H9 (cell line): ENCODE measurements at regions not wholly inside any gene's neighbourhood (a gene's known extent, or its start where the extent isn't known, plus 50 kb on each side); places are given as distances from the start of the nearest gene placed in this dataset.

ENCODE experiments used
- DNase-seq: peaks from one replicate; pipeline ENCODE4 v3.0.0-alpha.2; 2017
- H2AFZ ChIP-seq: one replicate; pipeline ENCODE4 v1.6.1; 2013; ENCODE audit warnings: mild to moderate bottlenecking, low read length, control low read depth, moderate library complexity
- H2AK5ac ChIP-seq: 2 replicates; pipeline ENCODE4 v1.6.1; 2013; ENCODE audit warnings: low read length, control low read depth, mixed read lengths; ENCODE audit not compliant: insufficient read length
- H2BK120ac ChIP-seq: one replicate; pipeline ENCODE4 v1.6.1; 2013; ENCODE audit warnings: low read depth, mild to moderate bottlenecking, low read length, control low read depth, inconsistent platforms; ENCODE audit not compliant: poor library complexity, severe bottlenecking
- H2BK12ac ChIP-seq: 2 replicates; pipeline ENCODE4 v1.6.1; 2013; ENCODE audit warnings: low read length, control low read depth, mixed read lengths, low read depth; ENCODE audit not compliant: insufficient read length
- H2BK15ac ChIP-seq: 2 replicates; pipeline ENCODE4 v1.6.1; 2013; ENCODE audit warnings: low read depth, low read length, control low read depth
- H2BK20ac ChIP-seq: one replicate; pipeline ENCODE4 v1.6.1; 2013; ENCODE audit warnings: low read depth, mild to moderate bottlenecking, low read length, control low read depth, inconsistent platforms; ENCODE audit not compliant: poor library complexity, severe bottlenecking
- H2BK5ac ChIP-seq: 2 replicates; pipeline ENCODE4 v1.6.1; 2013; ENCODE audit warnings: low read length, control low read depth, mixed read lengths; ENCODE audit not compliant: insufficient read length
- H3K14ac ChIP-seq: 2 replicates; pipeline ENCODE4 v1.6.1; 2013; ENCODE audit warnings: low read length, control low read depth; ENCODE audit not compliant: insufficient read depth
- H3K18ac ChIP-seq: 2 replicates; pipeline ENCODE4 v1.6.1; 2013; ENCODE audit warnings: low read depth, mild to moderate bottlenecking, mixed read lengths, low read length, control low read depth; ENCODE audit not compliant: insufficient read length
- H3K23ac ChIP-seq: 2 replicates; pipeline ENCODE4 v1.6.1; 2013; ENCODE audit warnings: low read length, control low read depth, mixed read lengths, low read depth; ENCODE audit not compliant: insufficient read length
- H3K23me2 ChIP-seq: 2 replicates; pipeline ENCODE4 v1.6.1; 2013; ENCODE audit warnings: low read depth, mild to moderate bottlenecking, mixed read lengths, low read length, control low read depth; ENCODE audit not compliant: insufficient read length, poor library complexity, severe bottlenecking
- H3K27ac ChIP-seq: 2 replicates; pipeline ENCODE4 v1.5.1; 2013; ENCODE audit warnings: low read length, control low read depth, mixed read lengths, low read depth; ENCODE audit not compliant: insufficient read length
- H3K27me3 ChIP-seq: 2 replicates; pipeline ENCODE4 v1.6.1; 2013; ENCODE audit warnings: low read length, control low read depth, inconsistent platforms; ENCODE audit not compliant: insufficient read depth
- H3K4ac ChIP-seq: 2 replicates; pipeline ENCODE4 v1.6.1; 2013; ENCODE audit warnings: low read depth, mild to moderate bottlenecking, control low read depth, inconsistent platforms, low read length, moderate library complexity
- H3K4me1 ChIP-seq: 2 replicates; pipeline ENCODE4 v1.6.1; 2013; ENCODE audit warnings: low read length, control low read depth, inconsistent platforms; ENCODE audit not compliant: insufficient read depth
- H3K4me2 ChIP-seq: 2 replicates; pipeline ENCODE4 v1.6.1; 2013; ENCODE audit warnings: low read length, control low read depth, mixed read lengths; ENCODE audit not compliant: insufficient read length, insufficient read depth
- H3K56ac ChIP-seq: 2 replicates; pipeline ENCODE4 v1.6.1; 2013; ENCODE audit warnings: low read depth, mild to moderate bottlenecking, mixed read lengths, low read length, control low read depth; ENCODE audit not compliant: insufficient read length
- H3K79me1 ChIP-seq: 2 replicates; pipeline ENCODE4 v1.6.1; 2013; ENCODE audit warnings: low read depth, mild to moderate bottlenecking, moderate library complexity, low read length, control low read depth, inconsistent platforms; ENCODE audit not compliant: insufficient read depth, poor library complexity, severe bottlenecking
- H3K79me2 ChIP-seq: 2 replicates; pipeline ENCODE4 v1.6.1; 2013; ENCODE audit warnings: low read length, control low read depth, inconsistent platforms; ENCODE audit not compliant: insufficient read depth
- H3K9ac ChIP-seq: 2 replicates; pipeline ENCODE4 v1.6.1; 2013; ENCODE audit warnings: low read length, control low read depth, mixed read lengths; ENCODE audit not compliant: insufficient read length; ENCODE audit errors: extremely low read depth
- H3K9me3 ChIP-seq: one replicate; pipeline ENCODE4 v1.6.1; 2013; ENCODE audit warnings: low read depth, low read length, inconsistent platforms; ENCODE audit not compliant: control insufficient read depth
- H3T11ph ChIP-seq: one replicate; pipeline ENCODE4 v1.6.1; 2013; ENCODE audit warnings: mild to moderate bottlenecking, low read length, control low read depth, inconsistent platforms
- H4K20me1 ChIP-seq: one replicate; pipeline ENCODE4 v1.6.1; 2013; ENCODE audit not compliant: control insufficient read depth, insufficient read length, insufficient read depth
- H4K5ac ChIP-seq: 2 replicates; pipeline ENCODE4 v1.6.1; 2013; ENCODE audit warnings: low read depth, mild to moderate bottlenecking, mixed read lengths, low read length, control low read depth; ENCODE audit not compliant: insufficient read length
- H4K8ac ChIP-seq: replicated peaks from 2 replicates; pipeline ENCODE4 v1.6.1; 2013; ENCODE audit warnings: low read length, control low read depth, mixed read lengths, low read depth; ENCODE audit not compliant: insufficient read length
- H4K91ac ChIP-seq: 2 replicates; pipeline ENCODE4 v1.6.1; 2013; ENCODE audit warnings: low read depth, mild to moderate bottlenecking, moderate library complexity, mixed read lengths, low read length, control low read depth; ENCODE audit not compliant: insufficient read length
- H3K27ac Mint-ChIP-seq, 3 experiments: 2 replicates in 2 of 3; 3 replicates in 1 of 3; pipeline ENCODE4 v1.8.0; 2020 to 2021; ENCODE audit warnings: mixed read lengths in 3 of 3, mild to moderate bottlenecking in 1 of 3, moderate library complexity in 1 of 3
- H3K27me3 Mint-ChIP-seq: 2 replicates; pipeline ENCODE4 v1.8.0; 2021; ENCODE audit warnings: low read depth, mild to moderate bottlenecking, moderate library complexity, mixed read lengths
- H3K36me3 Mint-ChIP-seq, 3 experiments: 2 replicates in 2 of 3; 3 replicates in 1 of 3; pipeline ENCODE4 v1.8.0; 2020 to 2021; ENCODE audit warnings: low read depth in 3 of 3, mixed read lengths in 3 of 3; ENCODE audit not compliant: insufficient read depth in 1 of 3
- H3K4me1 Mint-ChIP-seq, 2 experiments: 2 replicates each; pipeline ENCODE4 v1.8.0; 2020; ENCODE audit warnings: mixed read lengths in 2 of 2
- H3K4me3 Mint-ChIP-seq, 2 experiments: 2 replicates in 1 of 2; 3 replicates in 1 of 2; pipeline ENCODE4 v1.8.0; 2020 to 2021; ENCODE audit warnings: mild to moderate bottlenecking in 2 of 2, mixed read lengths in 2 of 2, moderate library complexity in 1 of 2
- H3K9me3 Mint-ChIP-seq, 2 experiments: 2 replicates in 1 of 2; 3 replicates in 1 of 2; pipeline ENCODE4 v1.8.0; 2020; ENCODE audit warnings: mild to moderate bottlenecking in 2 of 2, mixed read lengths in 2 of 2, moderate library complexity in 1 of 2
- CTCF ChIP-seq: fragments of 200-600 bp; sonication (generic); conservative IDR thresholded peaks from 3 replicates; pipeline ENCODE4 v1.8.0; 2021; ENCODE audit warnings: antibody characterized with exemption, mild to moderate bottlenecking
- WGBS: extraction: QIAGEN DNeasy Blood & Tissue Kit; methylation state at CpG from one replicate; pipeline ENCODE4 v1.1.7; 2013; ENCODE audit warnings: missing lambda C conversion rate, low lambda C conversion rate, mixed read lengths; ENCODE audit not compliant: insufficient read length; ENCODE audit errors: extremely low coverage; 5-methylcytosine and 5-hydroxymethylcytosine counted together

DNA sequence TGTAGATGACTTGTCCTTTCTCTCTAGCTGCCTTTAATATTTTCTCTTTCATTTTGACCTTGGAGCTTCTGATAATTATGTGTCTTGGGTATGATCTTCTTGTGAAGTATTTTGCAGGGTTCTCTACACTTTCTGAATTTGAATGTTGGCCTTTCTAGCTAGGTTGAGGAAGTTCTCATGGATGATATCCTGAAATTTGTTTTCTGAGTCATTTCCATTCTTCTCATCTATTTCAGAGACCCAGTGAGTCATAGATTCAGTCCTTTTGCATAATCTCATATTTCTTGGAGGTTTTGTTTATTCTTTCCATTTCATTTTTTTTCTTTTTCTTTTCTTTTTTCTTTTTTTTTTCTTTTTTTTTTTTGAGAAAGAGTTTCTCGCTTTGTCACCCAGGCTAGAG lies 585.7 kb upstream of the PABPC4L start:
- H3K27me3 Mint-ChIP-seq, result no peaks in the 10 kb centered on the region
- no peaks in the 10 kb centered on the region for H3K4me1 Mint-ChIP-seq

More for the DNA sequence above, 585.7 kb upstream of the PABPC4L start:
- Histone ChIP-seq H3K23ac (no peak overlapping the region), H3K14ac (no peak overlapping the region), H3K9me3 (no peaks in the 10 kb centered on the region), H2BK120ac (no peak overlapping the region), H2BK15ac (no peak overlapping the region), H3K4ac (no peak overlapping the region), H2BK12ac (no peak overlapping the region), H3K18ac (no peak overlapping the region), H3K79me1 (no peaks in the 10 kb centered on the region), H3K4me2 (no peak overlapping the region), H3T11ph (no peak overlapping the region), H3K4me1 (no peaks in the 10 kb centered on the region), H4K91ac (no peak overlapping the region), H4K8ac (no peak overlapping the region), H4K20me1 (no peaks in the 10 kb centered on the region), H3K23me2 (no peaks in the 10 kb centered on the region), H3K27ac (no peak overlapping the region), H3K27me3 (no peaks in the 10 kb centered on the region), H3K9ac (no peak overlapping the region), H2AFZ (no peak overlapping the region), H2BK5ac (no peak overlapping the region), H3K79me2 (no peaks in the 10 kb centered on the region), H3K56ac (no peak overlapping the region), H2AK5ac (no peak overlapping the region), H4K5ac (no peak overlapping the region), H2BK20ac (no peak overlapping the region)
- no CpG with 5 or more reads among the region's 1 CpG for WGBS
- no peak for DNase-seq
- H3K27ac Mint-ChIP-seq, result no peak overlapping the region
- H3K36me3 Mint-ChIP-seq, result peaks cover 3 to 43% (median 4%) of the 10 kb centered on the region in 3 experiments
- H3K4me3 Mint-ChIP-seq, result no peak overlapping the region
- H3K9me3 Mint-ChIP-seq, result peaks cover 18 to 32% of the 10 kb centered on the region in 2 experiments
- no peak for TF ChIP-seq CTCF
